Osteocyte (in vitro differentiated cells): ENCODE measurements at regions not wholly inside any gene's neighbourhood (a gene's known extent, or its start where the extent isn't known, plus 50 kb on each side); places are given as distances from the start of the nearest gene placed in this dataset.

Source experiments
- DNase-seq: peaks from one replicate; pipeline ENCODE4 v3.0.0; 2021; ENCODE audit warnings: mixed read lengths; ENCODE audit not compliant: unreplicated experiment; ENCODE audit errors: extremely low spot score
- H3K27ac Mint-ChIP-seq: one replicate; pipeline ENCODE4 v1.8.0; 2021; ENCODE audit warnings: mild to moderate bottlenecking, mixed read lengths; ENCODE audit not compliant: unreplicated experiment
- H3K27me3 Mint-ChIP-seq: one replicate; pipeline ENCODE4 v1.8.0; 2021; ENCODE audit warnings: mixed read lengths; ENCODE audit not compliant: unreplicated experiment
- H3K36me3 Mint-ChIP-seq: one replicate; pipeline ENCODE4 v1.8.0; 2021; ENCODE audit warnings: mixed read lengths; ENCODE audit not compliant: unreplicated experiment
- H3K4me1 Mint-ChIP-seq: one replicate; pipeline ENCODE4 v1.8.0; 2021; ENCODE audit warnings: mixed read lengths; ENCODE audit not compliant: unreplicated experiment
- H3K4me3 Mint-ChIP-seq: one replicate; pipeline ENCODE4 v1.8.0; 2021; ENCODE audit warnings: mild to moderate bottlenecking, moderate library complexity, mixed read lengths; ENCODE audit not compliant: unreplicated experiment
- H3K9me3 Mint-ChIP-seq: one replicate; pipeline ENCODE4 v1.8.0; 2021; ENCODE audit warnings: mixed read lengths; ENCODE audit not compliant: unreplicated experiment
- TF ChIP-seq, protein P1 (sequence below): fragments of 200-600 bp; sonication (generic); IDR thresholded peaks from 2 replicates; pipeline ENCODE4 v1.5.0; 2021; ENCODE audit warnings: antibody characterized with exemption, mild to moderate bottlenecking, moderate library complexity

DNA sequence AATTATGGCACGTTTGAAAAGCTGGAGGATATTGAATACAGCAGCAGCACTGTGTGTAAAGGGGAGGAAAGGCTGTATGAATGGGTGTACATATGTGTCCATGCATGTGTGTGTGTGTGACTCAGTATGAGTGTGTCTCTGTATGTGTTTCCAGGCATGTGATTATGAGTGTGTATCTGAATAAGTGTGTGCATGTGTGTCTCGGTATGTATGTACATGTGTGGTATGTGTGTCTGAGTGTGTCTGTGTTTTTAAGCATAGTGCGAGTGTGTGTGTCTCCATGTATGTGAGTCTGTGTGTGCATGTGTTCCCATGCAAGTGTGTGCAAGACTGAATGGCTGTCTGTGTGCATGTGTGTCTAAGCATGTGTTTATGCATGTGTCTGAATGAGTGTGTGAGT lies 259.1 kb upstream of the XYLT1 start:
- TF ChIP-seq, protein P1, sequence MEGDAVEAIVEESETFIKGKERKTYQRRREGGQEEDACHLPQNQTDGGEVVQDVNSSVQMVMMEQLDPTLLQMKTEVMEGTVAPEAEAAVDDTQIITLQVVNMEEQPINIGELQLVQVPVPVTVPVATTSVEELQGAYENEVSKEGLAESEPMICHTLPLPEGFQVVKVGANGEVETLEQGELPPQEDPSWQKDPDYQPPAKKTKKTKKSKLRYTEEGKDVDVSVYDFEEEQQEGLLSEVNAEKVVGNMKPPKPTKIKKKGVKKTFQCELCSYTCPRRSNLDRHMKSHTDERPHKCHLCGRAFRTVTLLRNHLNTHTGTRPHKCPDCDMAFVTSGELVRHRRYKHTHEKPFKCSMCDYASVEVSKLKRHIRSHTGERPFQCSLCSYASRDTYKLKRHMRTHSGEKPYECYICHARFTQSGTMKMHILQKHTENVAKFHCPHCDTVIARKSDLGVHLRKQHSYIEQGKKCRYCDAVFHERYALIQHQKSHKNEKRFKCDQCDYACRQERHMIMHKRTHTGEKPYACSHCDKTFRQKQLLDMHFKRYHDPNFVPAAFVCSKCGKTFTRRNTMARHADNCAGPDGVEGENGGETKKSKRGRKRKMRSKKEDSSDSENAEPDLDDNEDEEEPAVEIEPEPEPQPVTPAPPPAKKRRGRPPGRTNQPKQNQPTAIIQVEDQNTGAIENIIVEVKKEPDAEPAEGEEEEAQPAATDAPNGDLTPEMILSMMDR, result no peak
- H3K4me3 Mint-ChIP-seq, result no peak overlapping the region
- no peak overlapping the region for H3K27ac Mint-ChIP-seq
- no peaks in the 10 kb centered on the region for H3K4me1 Mint-ChIP-seq
- H3K27me3 Mint-ChIP-seq, result no peaks in the 10 kb centered on the region
- peaks cover 19% of the 10 kb centered on the region for H3K9me3 Mint-ChIP-seq
- no peak for DNase-seq
- no peaks in the 10 kb centered on the region for H3K36me3 Mint-ChIP-seq

DNA sequence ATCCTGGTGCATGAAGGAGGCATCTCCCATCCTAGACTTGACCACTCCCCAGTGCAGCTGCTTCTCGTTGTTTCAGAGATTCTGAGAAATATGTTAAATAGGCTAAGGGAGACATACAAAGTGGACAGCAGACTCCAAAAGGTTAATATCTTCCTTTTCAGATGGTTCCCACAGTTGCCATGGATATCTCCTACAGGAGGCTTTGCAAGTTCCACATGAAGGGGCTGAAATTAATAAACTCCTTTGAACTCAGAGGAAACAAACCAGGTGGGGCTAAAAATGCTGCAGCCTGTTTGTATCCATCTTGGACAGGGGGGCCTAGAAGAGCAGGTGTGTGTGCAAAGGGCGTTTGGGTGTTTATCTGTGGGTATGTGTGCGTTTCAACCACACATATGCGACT lies 257.4 kb upstream of the XYLT1 start:
- peaks cover 23% of the 10 kb centered on the region for H3K9me3 Mint-ChIP-seq
- H3K4me3 Mint-ChIP-seq, result no peak overlapping the region
- TF ChIP-seq, protein P1, result no peak
- peaks cover 2% of the 10 kb centered on the region for H3K4me1 Mint-ChIP-seq
- no peaks in the 10 kb centered on the region for H3K36me3 Mint-ChIP-seq
- H3K27me3 Mint-ChIP-seq, result no peaks in the 10 kb centered on the region
- H3K27ac Mint-ChIP-seq, result no peak overlapping the region
- DNase-seq, result no peak

DNA sequence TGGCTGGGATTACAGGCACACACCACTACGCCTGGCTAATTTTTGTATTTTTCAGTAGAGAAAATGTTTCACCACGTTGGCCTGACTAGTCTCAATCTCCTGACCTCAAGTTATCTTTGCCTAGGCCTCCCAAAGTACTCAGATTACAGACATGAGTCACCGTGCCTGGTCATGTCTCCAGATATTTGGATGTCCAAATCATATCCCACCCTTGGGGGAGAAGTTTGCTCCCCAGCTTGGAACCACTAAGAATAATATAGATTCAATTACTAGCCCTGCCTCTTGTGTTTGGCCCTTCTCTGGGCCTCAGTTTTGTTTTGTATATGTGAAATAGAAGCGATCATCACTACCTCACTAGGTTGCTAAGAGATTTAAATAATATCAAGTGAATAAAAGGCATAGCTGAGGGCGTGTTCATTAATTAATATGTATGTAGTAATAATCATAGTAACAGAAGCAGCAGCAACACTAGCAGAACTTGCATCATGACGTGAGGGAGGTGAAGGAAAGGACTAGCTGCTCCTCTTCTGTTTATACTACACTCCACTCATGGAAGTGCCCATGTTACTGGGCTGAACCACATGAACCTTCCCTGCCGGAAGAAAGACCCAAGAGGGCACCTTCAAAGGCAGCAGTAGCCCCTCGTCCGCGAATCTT lies 253.6 kb upstream of the XYLT1 start:
- H3K9me3 Mint-ChIP-seq, result peaks cover 27% of the 10 kb centered on the region
- TF ChIP-seq, protein P1, result no peak
- no peaks in the 10 kb centered on the region for H3K36me3 Mint-ChIP-seq
- no peak overlapping the region for H3K4me3 Mint-ChIP-seq
- H3K27ac Mint-ChIP-seq, result peak overlapping the region; percentile 73
- no peak for DNase-seq
- peaks cover 2% of the 10 kb centered on the region for H3K4me1 Mint-ChIP-seq
- H3K27me3 Mint-ChIP-seq, result no peaks in the 10 kb centered on the region

DNA sequence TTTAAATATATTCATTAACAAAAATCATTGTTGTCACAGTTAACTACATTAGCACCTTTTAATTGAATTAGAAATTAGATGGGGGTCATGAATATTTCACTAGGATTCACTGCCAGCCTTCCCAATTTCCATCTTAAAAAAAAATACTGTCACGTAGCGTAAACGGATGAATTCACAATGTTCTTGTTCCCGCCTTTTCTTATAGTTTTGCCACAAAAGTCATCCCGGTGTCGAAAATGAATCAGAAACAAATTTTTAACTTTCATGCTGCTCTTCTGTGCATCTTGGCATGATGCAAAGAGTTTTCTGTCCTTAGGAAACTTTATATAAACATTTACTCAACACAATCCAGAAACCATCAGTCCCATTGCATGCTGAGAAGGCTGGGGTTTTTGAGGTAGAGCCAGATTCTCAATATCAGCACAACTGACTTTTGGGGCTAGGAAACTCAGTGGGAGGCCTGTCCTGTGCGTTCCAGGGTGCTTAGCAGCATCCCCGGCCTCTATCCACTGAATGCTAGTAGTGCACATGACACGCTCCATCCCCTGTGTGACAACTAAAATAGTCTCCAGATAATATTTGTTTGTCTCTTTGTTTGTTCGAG lies 252.9 kb upstream of the XYLT1 start:
- Mint-ChIP-seq H3K4me1 (peaks cover 2% of the 10 kb centered on the region), H3K4me3 (no peak overlapping the region), H3K36me3 (no peaks in the 10 kb centered on the region), H3K27me3 (no peaks in the 10 kb centered on the region), H3K27ac (peak overlapping the region; percentile 73), H3K9me3 (peaks cover 31% of the 10 kb centered on the region)
- DNase-seq, result no peak
- TF ChIP-seq, protein P1, result no peak

DNA sequence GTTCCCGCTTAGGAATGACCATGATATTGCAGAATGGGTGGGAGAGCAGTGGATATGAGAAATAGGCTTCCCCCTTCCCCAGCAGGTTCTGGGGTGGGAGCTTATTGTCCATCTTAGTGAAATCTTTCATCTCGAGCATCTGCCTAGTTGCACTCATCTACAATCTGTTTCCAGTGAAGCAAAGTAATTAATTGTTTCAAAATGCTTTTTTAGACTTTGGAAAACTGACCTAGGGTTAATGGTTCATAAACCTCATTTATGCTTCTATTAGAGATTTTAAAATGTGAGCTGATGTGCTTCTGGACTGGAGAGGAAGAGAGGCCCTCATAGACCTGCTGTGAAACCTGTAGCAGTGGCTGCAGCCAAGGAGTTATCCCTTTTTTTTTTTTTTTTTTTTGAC lies 247.7 kb upstream of the XYLT1 start:
- no peak overlapping the region for H3K4me3 Mint-ChIP-seq
- H3K9me3 Mint-ChIP-seq, result peaks cover 38% of the 10 kb centered on the region
- H3K36me3 Mint-ChIP-seq, result no peaks in the 10 kb centered on the region
- no peak for DNase-seq
- H3K27ac Mint-ChIP-seq, result no peak overlapping the region
- H3K27me3 Mint-ChIP-seq, result no peaks in the 10 kb centered on the region
- peaks cover 3% of the 10 kb centered on the region for H3K4me1 Mint-ChIP-seq
- TF ChIP-seq, protein P1, result no peak
